GM23248 (cell line): ENCODE measurements at regions not wholly inside any gene's neighbourhood (a gene's known extent, or its start where the extent isn't known, plus 50 kb on each side); places are given as distances from the start of the nearest gene placed in this dataset.

Experiments
- EZH2 ChIP-seq: fragments of 200-600 bp; sonication (generic); IDR thresholded peaks from 2 replicates; pipeline ENCODE4 v1.6.1; 2018; ENCODE audit warnings: antibody characterized with exemption, mild to moderate bottlenecking; ENCODE audit not compliant: insufficient read depth, poor library complexity, severe bottlenecking
- EZH2phosphoT487 ChIP-seq: fragments of 200-600 bp; sonication (generic); IDR thresholded peaks from 2 replicates; pipeline ENCODE4 v1.6.1; 2018; ENCODE audit warnings: antibody characterized with exemption, moderate library complexity, mild to moderate bottlenecking, low read depth; ENCODE audit not compliant: insufficient read depth

- TF ChIP-seq EZH2phosphoT487 = no peak
- TF ChIP-seq EZH2 = no peak
Measured at GRCh38 chr2:193011870-193012269, 817.1 kb upstream of the TMEFF2 start.
